Endothelial cell of umbilical vein (primary cell): ENCODE measurements at regions not wholly inside any gene's neighbourhood (a gene's known extent, or its start where the extent isn't known, plus 50 kb on each side); places are given as distances from the start of the nearest gene placed in this dataset.
A peak's percentile ranks its signal among the peaks of the same experiment; 100 is the strongest.

Experiments used
- EZH2 ChIP-seq: IDR thresholded peaks from 2 replicates; pipeline ENCODE4 v1.6.1; 2012; ENCODE audit warnings: borderline replicate concordance, low read depth, mild to moderate bottlenecking, moderate library complexity, low read length, inconsistent platforms; ENCODE audit not compliant: severe bottlenecking
- FOS ChIP-seq: IDR thresholded peaks from 2 replicates; pipeline ENCODE4 v1.6.1; 2011; ENCODE audit warnings: mild to moderate bottlenecking, low read length, moderate library complexity, borderline replicate concordance; ENCODE audit not compliant: insufficient read depth
- GATA2 ChIP-seq: IDR thresholded peaks from 2 replicates; pipeline ENCODE4 v1.7.0; 2011; ENCODE audit warnings: low read depth, mild to moderate bottlenecking, moderate library complexity, mixed read lengths, low read length; ENCODE audit not compliant: insufficient read length, insufficient read depth
- JUN ChIP-seq: IDR thresholded peaks from 2 replicates; pipeline ENCODE4 v1.6.1; 2011; ENCODE audit warnings: borderline replicate concordance, low read depth; ENCODE audit not compliant: insufficient read length, insufficient read depth
- MYC ChIP-seq: IDR thresholded peaks from one replicate; pipeline ENCODE4 v1.6.1; 2011; ENCODE audit warnings: mild to moderate bottlenecking, low read depth, low read length
- POLR2A ChIP-seq: IDR thresholded peaks from 2 replicates; pipeline ENCODE4 v1.6.1; 2012; ENCODE audit warnings: low read depth, mild to moderate bottlenecking, control low read depth, low read length
- POLR2AphosphoS5 ChIP-seq: IDR thresholded peaks from 2 replicates; pipeline ENCODE4 v1.6.1; 2012; ENCODE audit warnings: low read depth, mild to moderate bottlenecking, control low read depth, low read length, moderate library complexity; ENCODE audit not compliant: insufficient read depth
- TF ChIP-seq, protein P1 (sequence below), 2 donors: IDR thresholded peaks; 1 replicate in 1 of 2; 2 replicates in 1 of 2; pipeline ENCODE4 v1.5.1; 2011; ENCODE audit warnings: low read length in 2 of 2, mild to moderate bottlenecking in 2 of 2, moderate library complexity in 2 of 2, control low read depth in 1 of 2, inconsistent platforms in 1 of 2, low read depth in 1 of 2; ENCODE audit not compliant: insufficient read depth in 1 of 2; ENCODE audit errors: extremely low read depth in 1 of 2
- TF ChIP-seq, protein P2 (sequence below): IDR thresholded peaks from 2 replicates; pipeline ENCODE4 v1.6.1; 2011; ENCODE audit not compliant: insufficient read depth, insufficient read length

DNA sequence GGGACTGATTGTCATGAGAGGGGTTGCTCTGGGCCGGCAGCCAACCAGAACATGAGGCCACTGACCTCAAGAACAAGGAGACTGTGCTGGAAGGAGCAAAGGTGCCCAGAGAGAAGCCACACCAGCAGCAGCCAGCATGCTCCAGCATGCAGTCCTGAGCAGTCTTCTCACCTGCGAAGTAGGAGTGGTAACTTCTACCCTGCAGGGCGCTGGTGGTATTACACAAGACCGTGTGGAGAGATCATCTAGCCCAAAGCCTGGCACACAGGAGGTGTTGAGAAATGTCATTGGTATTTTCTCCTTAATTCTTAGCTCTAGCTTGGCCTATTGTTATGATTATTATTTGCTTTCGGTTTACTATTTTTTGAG lies 132.7 kb downstream of the TSN start:
- TF ChIP-seq POLR2A (no peak), EZH2 (no peak), POLR2AphosphoS5 (no peak), JUN (no peak), FOS (no peak), GATA2 (no peak), MYC (no peak)
- TF ChIP-seq, protein P1, sequence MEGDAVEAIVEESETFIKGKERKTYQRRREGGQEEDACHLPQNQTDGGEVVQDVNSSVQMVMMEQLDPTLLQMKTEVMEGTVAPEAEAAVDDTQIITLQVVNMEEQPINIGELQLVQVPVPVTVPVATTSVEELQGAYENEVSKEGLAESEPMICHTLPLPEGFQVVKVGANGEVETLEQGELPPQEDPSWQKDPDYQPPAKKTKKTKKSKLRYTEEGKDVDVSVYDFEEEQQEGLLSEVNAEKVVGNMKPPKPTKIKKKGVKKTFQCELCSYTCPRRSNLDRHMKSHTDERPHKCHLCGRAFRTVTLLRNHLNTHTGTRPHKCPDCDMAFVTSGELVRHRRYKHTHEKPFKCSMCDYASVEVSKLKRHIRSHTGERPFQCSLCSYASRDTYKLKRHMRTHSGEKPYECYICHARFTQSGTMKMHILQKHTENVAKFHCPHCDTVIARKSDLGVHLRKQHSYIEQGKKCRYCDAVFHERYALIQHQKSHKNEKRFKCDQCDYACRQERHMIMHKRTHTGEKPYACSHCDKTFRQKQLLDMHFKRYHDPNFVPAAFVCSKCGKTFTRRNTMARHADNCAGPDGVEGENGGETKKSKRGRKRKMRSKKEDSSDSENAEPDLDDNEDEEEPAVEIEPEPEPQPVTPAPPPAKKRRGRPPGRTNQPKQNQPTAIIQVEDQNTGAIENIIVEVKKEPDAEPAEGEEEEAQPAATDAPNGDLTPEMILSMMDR (IDR thresholded peaks at IDR 0.05; ENCODE audit: extremely low read depth in 1 of 2, insufficient read depth in 1 of 2, low read depth in 1 of 2, low read length in 2 of 2): peak; percentile 7 to 29
- TF ChIP-seq, protein P2, sequence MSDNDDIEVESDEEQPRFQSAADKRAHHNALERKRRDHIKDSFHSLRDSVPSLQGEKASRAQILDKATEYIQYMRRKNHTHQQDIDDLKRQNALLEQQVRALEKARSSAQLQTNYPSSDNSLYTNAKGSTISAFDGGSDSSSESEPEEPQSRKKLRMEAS: no peak
